HepG2 (cell line): ENCODE measurements at regions not wholly inside any gene's neighbourhood (a gene's known extent, or its start where the extent isn't known, plus 50 kb on each side); places are given as distances from the start of the nearest gene placed in this dataset.

Experiments
- ATAC-seq: fragments of 200-7000 bp; cut with Tn5 transposase; 3 replicates; pipeline ENCODE4 v1.9.1; 2020; ENCODE audit warnings: mild to moderate bottlenecking, moderate library complexity
- BruUV-seq: library from RNA; stranded (reverse); fragments of 400-500 nt; replicated peaks from 2 replicates; lab custom pipeline; 2021; lab: Mats Ljungman, UMichigan
- CTCF ChIA-PET: fragments of 300-600 bp; formaldehyde crosslinking; extraction: SDS; loops from one replicate; lab custom pipeline; 2021; ENCODE audit warnings: low total read pairs, inconsistent platforms, low intra/inter-chr PET ratio; lab: Yijun Ruan, JAX
- POLR2A ChIA-PET: fragments of 350-600 bp; sonication (Branson Sonifier 250); formaldehyde crosslinking; loops from one replicate; lab custom pipeline; 2020; ENCODE audit warnings: antibody characterized with exemption, inconsistent platforms; lab: Yijun Ruan, JAX
- DNase-seq: peaks from one replicate; pipeline ENCODE4 v3.0.0-alpha.2; 2015; ENCODE audit warnings: low spot score
- FAIRE-seq: peaks from 3 replicates; lab custom pipeline; 2011; peaks lifted over from hg19 to GRCh38; lab: Jason Lieb, UNC
- H2AFZ ChIP-seq: one replicate; pipeline ENCODE4 v1.6.1; 2011; ENCODE audit warnings: low read length, inconsistent platforms
- H3K27ac ChIP-seq: fragments of 300-600 bp; 3 replicates; pipeline ENCODE4 v1.8.0; 2011; ENCODE audit warnings: mixed run types, mild to moderate bottlenecking, mixed read lengths, low read length, inconsistent platforms; ENCODE audit not compliant: insufficient read depth; ENCODE audit errors: extremely low read length
- H3K27me3 ChIP-seq, 2 experiments: fragments of 200-600 bp in 1 of 2; 2 replicates in 1 of 2; 3 replicates in 1 of 2; pipeline versions ENCODE4 v1.6.0 to v1.8.0; 2011; ENCODE audit warnings: low read length in 2 of 2, mild to moderate bottlenecking in 2 of 2, moderate library complexity in 2 of 2, inconsistent platforms in 1 of 2; ENCODE audit not compliant: insufficient read depth in 2 of 2, control insufficient read depth in 1 of 2
- H3K36me3 ChIP-seq, 2 experiments: fragments of 200-600 bp in 1 of 2; replicated peaks in 1 of 2; 2 replicates in 1 of 2; 3 replicates in 1 of 2; pipeline versions ENCODE4 v1.5.1 to v1.8.0; 2011; ENCODE audit warnings: low read length in 2 of 2, inconsistent platforms in 1 of 2; ENCODE audit not compliant: insufficient read depth in 2 of 2, control insufficient read depth in 1 of 2
- H3K4me1 ChIP-seq: 2 replicates; pipeline ENCODE4 v1.5.1; 2012; ENCODE audit warnings: low read length, inconsistent platforms; ENCODE audit not compliant: insufficient read depth
- H3K4me2 ChIP-seq: 2 replicates; pipeline ENCODE4 v1.6.0; 2011; ENCODE audit warnings: low read depth, low read length, inconsistent platforms
- H3K4me3 ChIP-seq, 3 experiments: fragments of 200-600 bp in 1 of 3; sonication (generic), shearing (Covaris generic) in 1 of 3; replicated peaks in 1 of 3; 2 replicates each; pipeline ENCODE4 v1.5.1; 2011 to 2016; ENCODE audit warnings: low read length in 3 of 3, inconsistent platforms in 2 of 3, low read depth in 2 of 3, mild to moderate bottlenecking in 2 of 3, control low read depth in 1 of 3, mixed read lengths in 1 of 3; ENCODE audit not compliant: insufficient read depth in 1 of 3
- H3K79me2 ChIP-seq: one replicate; pipeline ENCODE4 v1.6.1; 2011; ENCODE audit warnings: low read length, inconsistent platforms; ENCODE audit not compliant: insufficient read depth
- H3K9ac ChIP-seq: 2 replicates; pipeline ENCODE4 v1.6.0; 2011; ENCODE audit warnings: mild to moderate bottlenecking, low read depth, low read length, inconsistent platforms; ENCODE audit not compliant: insufficient read depth
- H3K9me3 ChIP-seq: 2 replicates; pipeline ENCODE4 v1.5.1; 2012; ENCODE audit warnings: mild to moderate bottlenecking, low read length
- H4K20me1 ChIP-seq: 2 replicates; pipeline ENCODE4 v1.6.0; 2011; ENCODE audit warnings: inconsistent platforms, mild to moderate bottlenecking, low read length, moderate library complexity; ENCODE audit not compliant: insufficient read depth
- GZF1 ChIP-seq: sonication (generic); formaldehyde crosslinking; IDR thresholded peaks from 2 replicates; pipeline ENCODE4 v1.5.1; 2020; ENCODE audit warnings: mild to moderate bottlenecking, missing genetic modification reagents
- KDM1A ChIP-seq: IDR thresholded peaks from 2 replicates; pipeline ENCODE4 v1.6.1; 2016; ENCODE audit warnings: missing compliant biosample characterization
- KMT2A ChIP-seq: sonication (generic); formaldehyde crosslinking; IDR thresholded peaks from 2 replicates; pipeline ENCODE4 v1.4.0; 2020; ENCODE audit warnings: missing genetic modification reagents
- MATR3 ChIP-seq: sonication (generic); formaldehyde crosslinking; IDR thresholded peaks from 2 replicates; pipeline ENCODE4 v1.4.0; 2020; ENCODE audit warnings: missing genetic modification reagents
- MLX ChIP-seq: IDR thresholded peaks from 2 replicates; pipeline ENCODE4 v1.6.1; 2016
- MTA3 ChIP-seq: sonication (generic); formaldehyde crosslinking; IDR thresholded peaks from 2 replicates; pipeline ENCODE4 v1.4.0; 2020; ENCODE audit warnings: missing genetic modification reagents
- SKI ChIP-seq: fragments of 450-650 bp; IDR thresholded peaks from one replicate; pipeline ENCODE4 v1.6.1; 2018; ENCODE audit warnings: mild to moderate bottlenecking; ENCODE audit not compliant: partially characterized antibody
- STAT6 ChIP-seq: sonication (generic); formaldehyde crosslinking; IDR thresholded peaks from 2 replicates; pipeline ENCODE4 v1.4.0; 2020; ENCODE audit warnings: missing genetic modification reagents, mild to moderate bottlenecking, borderline replicate concordance
- ZNF253 ChIP-seq: sonication (generic); formaldehyde crosslinking; IDR thresholded peaks from 2 replicates; pipeline ENCODE4 v1.8.0; 2022; ENCODE audit warnings: mild to moderate bottlenecking, missing genetic modification reagents, borderline replicate concordance
- ZNF33A ChIP-seq: sonication (generic); formaldehyde crosslinking; IDR thresholded peaks from 2 replicates; pipeline ENCODE4 v1.5.1; 2020; ENCODE audit warnings: missing genetic modification reagents, mild to moderate bottlenecking, moderate library complexity, borderline replicate concordance
- ZNF33B ChIP-seq: sonication (generic); formaldehyde crosslinking; IDR thresholded peaks from 2 replicates; pipeline ENCODE4 v1.5.1; 2020; ENCODE audit warnings: mild to moderate bottlenecking, missing genetic modification reagents
- ZSCAN25 ChIP-seq: sonication (generic); formaldehyde crosslinking; IDR thresholded peaks from 2 replicates; pipeline ENCODE4 v1.8.0; 2022; ENCODE audit warnings: mild to moderate bottlenecking, missing genetic modification reagents
- ZSCAN31 ChIP-seq: sonication (generic); formaldehyde crosslinking; IDR thresholded peaks from 2 replicates; pipeline ENCODE4 v1.5.0; 2020; ENCODE audit warnings: low read depth, mild to moderate bottlenecking, missing genetic modification reagents
- WGBS: methylation state at CpG from one replicate; pipeline ENCODE4 v1.1.6; 2017; ENCODE audit warnings: low lambda C conversion rate; 5-methylcytosine and 5-hydroxymethylcytosine counted together
- in situ Hi-C: cut with HindIII; loops from 2 replicates; pipeline ENCODE4 v1.10.0; 2017; ENCODE audit warnings: low pct_unique_long_range_greater_than_20kb; ENCODE audit not compliant: extremely low pct_ligation_motif_present
- intact Hi-C: fragments of 100-400 bp; cut with micrococcal nuclease; formaldehyde crosslinking; loops from one replicate; pipeline ENCODE4 v1.10.0; 2022; ENCODE audit not compliant: unreplicated experiment

- CTCF ChIA-PET, result no interaction called here
Observed at GRCh38 chr10:4359003-4359402, 467.0 kb upstream of the AKR1E2 start.

More at GRCh38 chr10:4359003-4359402, 467.0 kb upstream of the AKR1E2 start:
- BruUV-seq, result no TSS peak
- no peaks in the 10 kb centered on the region for H3K79me2 ChIP-seq
- in situ Hi-C loops, result no loop called here
- H3K4me1 ChIP-seq, result no peaks in the 10 kb centered on the region
- H3K9ac ChIP-seq, result no peak overlapping the region
- H3K27me3 ChIP-seq, result peaks cover 0 to 6% of the 10 kb centered on the region in 2 experiments; a peak in 1 of 5 replicates
- H2AFZ ChIP-seq, result no peak overlapping the region
- FAIRE-seq (no peak), ATAC-seq (no peak), DNase-seq (no peak)
- TF ChIP-seq GZF1 (no peak), ZNF33B (CRISPR knock-in tag) (no peak), ZSCAN25 (no peak), MLX (CRISPR knock-in tag) (no peak), MATR3 (CRISPR knock-in tag) (no peak), ZSCAN31 (CRISPR knock-in tag) (no peak), KMT2A (no peak), ZNF253 (CRISPR knock-in tag) (no peak), KDM1A (CRISPR knock-in tag) (no peak), STAT6 (no peak), ZNF33A (no peak), MTA3 (no peak), SKI (no peak)
- H3K9me3 ChIP-seq, result no peaks in the 10 kb centered on the region
- intact Hi-C loops, result loop anchor here (5.0 kb wide), 1 partner anchor 647 kb away; no protein-coding TSS in a partner anchor
- no peak overlapping the region for H3K27ac ChIP-seq
- WGBS, result 31% methylated on average over 5 of the region's 5 CpGs
- H3K36me3 ChIP-seq, result no peaks in the 10 kb centered on the region
- no peak overlapping the region for H3K4me2 ChIP-seq
- H3K4me3 ChIP-seq, result no peak overlapping the region
- POLR2A ChIA-PET, result no interaction called here
- no peaks in the 10 kb centered on the region for H4K20me1 ChIP-seq
